ENCODE measurements at regions not wholly inside any gene's neighbourhood (a gene's known extent, or its start where the extent isn't known, plus 50 kb on each side); places are given as distances from the start of the nearest gene placed in this dataset.
"Not testable (repeated sequence)": the region's sequence is repeated elsewhere in the genome, so short reads cannot be mapped to it uniquely, and the experiment has no call there.

DNA sequence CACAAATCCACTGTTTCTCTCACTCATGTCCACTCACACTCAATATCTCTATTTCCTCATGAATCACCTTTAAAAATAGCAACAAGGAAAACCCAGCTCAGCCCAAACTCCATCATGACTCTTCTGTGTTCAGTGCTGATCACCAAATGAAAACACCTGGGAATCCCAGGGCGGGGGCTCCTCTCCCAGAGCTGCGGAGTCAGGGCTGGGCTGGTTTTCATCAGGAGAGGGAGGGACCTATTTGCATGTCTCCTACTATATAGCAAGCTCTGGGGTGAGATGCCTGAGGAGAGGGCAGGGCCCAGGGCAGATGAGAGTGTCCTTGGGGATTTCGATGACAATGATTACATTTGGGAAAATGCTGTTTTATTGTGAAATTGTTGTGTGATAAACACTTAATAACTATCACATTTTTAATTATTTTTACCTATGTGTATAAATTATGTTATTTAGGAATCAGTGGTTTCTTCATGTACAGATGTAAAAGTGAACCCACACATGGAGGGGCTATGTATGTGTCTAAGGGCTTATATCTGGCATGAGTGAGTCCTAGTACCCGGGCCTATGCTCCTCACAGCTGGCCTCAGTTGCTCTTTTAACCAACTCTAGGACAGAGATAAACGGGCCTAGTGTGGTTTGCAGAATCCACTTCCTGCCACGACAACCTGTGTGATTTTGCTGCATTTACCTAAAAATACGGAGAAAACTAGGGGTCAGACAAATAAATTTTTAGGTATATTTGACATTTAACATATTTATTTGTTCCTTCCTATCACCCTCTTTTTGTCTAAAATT lies 1131.9 kb downstream of the TMEM121 start:
- H3K27ac Mint-ChIP-seq, H3K9me3 Mint-ChIP-seq, H3K4me3 Mint-ChIP-seq, ATAC-seq, DNase-seq: not testable (repeated sequence)
- Mint-ChIP-seq H3K27me3 (peaks cover 21% of the 10 kb centered on the region), H3K4me1 (peaks cover 28% of the 10 kb centered on the region)

DNA sequence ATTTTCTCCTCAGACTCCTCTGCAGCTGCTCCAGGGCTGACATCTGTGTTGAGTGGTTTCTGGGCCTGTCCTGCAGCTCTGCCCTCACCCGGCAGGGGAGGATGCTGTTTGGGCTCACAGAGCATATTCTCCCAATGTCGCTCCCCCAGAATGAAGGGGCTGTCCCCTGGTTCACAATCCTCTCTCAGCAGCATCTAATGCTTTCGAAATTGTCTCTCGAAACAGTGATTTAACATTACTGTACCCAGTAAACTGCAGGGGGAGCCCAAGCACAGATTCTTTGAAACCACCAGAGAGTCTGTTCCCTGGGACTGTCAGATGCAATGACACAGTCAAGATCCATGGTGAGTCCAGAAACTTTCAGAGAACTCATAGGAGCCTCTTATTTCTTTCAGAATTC lies 1135.2 kb downstream of the TMEM121 start:
- peak; percentile 89 for ATAC-seq
- H3K27ac Mint-ChIP-seq, H3K4me3 Mint-ChIP-seq, H3K9me3 Mint-ChIP-seq: not testable (repeated sequence)
- Mint-ChIP-seq H3K27me3 (peaks cover 23% of the 10 kb centered on the region), H3K4me1 (peaks cover 37% of the 10 kb centered on the region)
- peak; percentile 68 to 82 for DNase-seq

DNA sequence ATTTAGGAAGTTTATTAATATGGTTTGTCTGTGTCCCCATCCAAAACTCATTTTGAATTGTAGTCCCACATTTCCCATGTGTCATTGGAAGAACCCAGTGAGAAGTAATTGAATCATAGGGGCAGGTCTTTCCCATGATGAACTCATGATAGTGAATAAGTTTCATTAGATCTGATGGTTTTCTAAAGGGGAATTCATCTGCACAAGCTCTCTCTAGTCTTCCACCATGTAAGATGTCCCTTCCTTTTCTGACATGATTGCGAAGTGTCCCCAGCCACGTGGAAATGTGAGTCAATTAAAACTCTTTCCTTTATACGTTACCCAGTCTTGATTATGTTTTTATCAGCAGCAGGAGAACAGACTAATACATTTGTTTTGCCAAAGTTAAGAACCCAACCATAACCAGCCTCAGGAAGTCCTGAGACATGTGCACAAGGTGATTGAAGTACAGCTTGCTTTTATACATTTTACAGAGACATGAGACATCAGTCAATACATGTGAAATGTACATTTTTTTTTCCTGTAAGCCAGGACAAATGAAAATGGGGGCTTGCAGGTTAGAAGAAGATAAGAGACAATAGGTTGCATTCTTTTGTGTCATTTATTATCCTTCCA lies 1136.7 kb downstream of the TMEM121 start:
- no peak overlapping the region for H3K27ac Mint-ChIP-seq

DNA sequence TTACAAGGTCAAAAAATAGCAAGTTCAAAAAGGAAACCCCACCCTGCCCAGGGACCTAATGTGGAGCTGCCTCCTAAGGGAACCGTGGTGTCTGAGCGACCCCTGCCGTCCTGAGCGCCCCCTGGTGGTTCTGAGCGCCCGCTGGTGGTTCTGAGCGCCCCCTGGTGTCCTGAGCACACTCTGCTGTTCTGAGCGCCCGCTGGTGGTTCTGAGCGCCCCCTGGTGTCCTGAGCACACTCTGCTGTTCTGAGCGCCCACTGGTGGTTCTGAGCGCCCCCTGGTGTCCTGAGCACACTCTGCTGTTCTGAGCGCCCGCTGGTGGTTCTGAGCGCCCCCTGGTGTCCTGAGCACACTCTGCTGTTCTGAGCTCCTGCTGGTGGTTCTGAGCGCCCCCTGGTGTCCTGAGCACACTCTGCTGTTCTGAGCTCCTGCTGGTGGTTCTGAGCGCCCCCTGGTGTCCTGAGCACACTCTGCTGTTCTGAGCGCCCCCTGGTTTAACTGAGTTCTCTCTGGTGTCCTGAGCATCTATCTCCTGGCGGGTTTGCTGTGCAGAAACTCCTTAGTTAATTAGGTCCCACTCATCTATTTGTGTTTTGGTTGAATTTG lies 1137.5 kb downstream of the TMEM121 start:
- ATAC-seq (peak; percentile 66), DNase-seq (peak; percentile 87 to 91)
- H3K4me3 Mint-ChIP-seq, H3K27ac Mint-ChIP-seq, H3K9me3 Mint-ChIP-seq: not testable (repeated sequence)
- H3K27me3 Mint-ChIP-seq = peaks cover 15% of the 10 kb centered on the region
- peaks cover 23% of the 10 kb centered on the region for H3K4me1 Mint-ChIP-seq

More for the DNA sequence above, 1136.7 kb downstream of the TMEM121 start:
- Mint-ChIP-seq H3K4me3 (no peak overlapping the region), H3K27me3 (peaks cover 17% of the 10 kb centered on the region), H3K9me3 (no peaks in the 10 kb centered on the region), H3K4me1 (peaks cover 30% of the 10 kb centered on the region)
- ATAC-seq = no peak
- DNase-seq = no peak

- Mint-ChIP-seq H3K27me3 (peaks cover 24% of the 10 kb centered on the region), H3K9me3 (no peaks in the 10 kb centered on the region), H3K4me3 (no peak overlapping the region), H3K4me1 (peaks cover 23% of the 10 kb centered on the region), H3K27ac (no peak overlapping the region)
- no peak for ATAC-seq
- no peak for DNase-seq
These were observed 1139.4 kb downstream of the TMEM121 start for GRCh38 chr14:106665814-106666213.

GRCh38 chr14:106666341-106666740 lies 1140.0 kb downstream of the TMEM121 start:
- DNase-seq = no peak

GRCh38 chr14:106670011-106670410 lies 1143.6 kb downstream of the TMEM121 start:
- Mint-ChIP-seq H3K4me3 (no peak overlapping the region), H3K9me3 (no peaks in the 10 kb centered on the region), H3K4me1 (peaks cover 6% of the 10 kb centered on the region), H3K27me3 (peaks cover 19% of the 10 kb centered on the region), H3K27ac (no peak overlapping the region)
- ATAC-seq (no peak), DNase-seq (no peak)

More at GRCh38 chr14:106666341-106666740, 1140.0 kb downstream of the TMEM121 start:
- Mint-ChIP-seq H3K27me3 (peaks cover 24% of the 10 kb centered on the region), H3K9me3 (no peaks in the 10 kb centered on the region), H3K4me1 (peaks cover 22% of the 10 kb centered on the region), H3K4me3 (no peak overlapping the region), H3K27ac (no peak overlapping the region)
- no peak for ATAC-seq

DNA sequence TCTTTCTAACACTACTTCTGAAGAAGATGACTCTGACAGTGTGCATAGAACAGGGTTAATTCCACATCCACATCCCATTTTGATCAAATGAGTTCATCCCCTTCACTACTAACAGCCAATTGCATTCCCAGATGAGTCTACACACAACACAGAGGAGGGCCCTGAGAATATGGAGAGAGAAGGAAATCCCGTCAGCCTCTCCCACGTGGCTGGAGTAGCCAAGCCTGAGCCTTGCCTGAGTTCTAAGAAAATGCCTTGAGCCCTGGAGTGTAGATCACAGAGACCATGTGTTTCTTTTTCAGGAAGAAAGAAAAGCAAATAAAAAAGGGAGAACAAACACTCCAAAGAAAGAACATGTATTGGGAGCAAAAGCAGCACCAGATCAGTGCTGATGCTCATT lies 1147.7 kb downstream of the TMEM121 start:
- DNase-seq, H3K4me3 Mint-ChIP-seq, ATAC-seq, H3K9me3 Mint-ChIP-seq, H3K27ac Mint-ChIP-seq: not testable (repeated sequence)
- Mint-ChIP-seq H3K4me1 (peaks cover 11% of the 10 kb centered on the region), H3K27me3 (peaks cover 31% of the 10 kb centered on the region)

GRCh38 chr14:106674509-106675125 lies 1148.2 kb downstream of the TMEM121 start:
- peak; percentile 66 to 68 for DNase-seq

DNA sequence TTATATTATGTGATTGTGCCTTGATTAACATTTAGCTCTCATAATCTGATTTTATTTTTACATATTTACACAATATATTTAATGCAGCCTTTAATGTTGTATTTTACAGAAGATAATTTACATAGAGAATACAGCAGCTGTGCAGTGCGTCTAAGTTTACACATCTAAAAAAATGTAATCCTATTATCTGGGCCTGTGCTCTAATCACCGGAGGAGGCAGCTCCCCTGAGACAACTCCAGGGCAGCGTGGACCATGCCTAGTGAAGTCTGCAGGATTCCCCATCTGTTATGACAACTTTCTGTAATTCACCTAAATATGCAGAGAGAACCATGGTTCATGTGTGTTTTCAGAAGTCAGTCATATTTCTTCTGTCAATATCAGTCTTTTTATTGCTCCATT lies 1149.3 kb downstream of the TMEM121 start:
- ATAC-seq, DNase-seq, H3K9me3 Mint-ChIP-seq, H3K27ac Mint-ChIP-seq, H3K4me3 Mint-ChIP-seq: not testable (repeated sequence)
- Mint-ChIP-seq H3K4me1 (peaks cover 11% of the 10 kb centered on the region), H3K27me3 (peaks cover 25% of the 10 kb centered on the region)

More at GRCh38 chr14:106674509-106675125, 1148.2 kb downstream of the TMEM121 start:
- Mint-ChIP-seq H3K27me3 (peaks cover 31% of the 10 kb centered on the region), H3K4me1 (peaks cover 11% of the 10 kb centered on the region)
- H3K9me3 Mint-ChIP-seq, H3K4me3 Mint-ChIP-seq, H3K27ac Mint-ChIP-seq, ATAC-seq: not testable (repeated sequence)

DNA sequence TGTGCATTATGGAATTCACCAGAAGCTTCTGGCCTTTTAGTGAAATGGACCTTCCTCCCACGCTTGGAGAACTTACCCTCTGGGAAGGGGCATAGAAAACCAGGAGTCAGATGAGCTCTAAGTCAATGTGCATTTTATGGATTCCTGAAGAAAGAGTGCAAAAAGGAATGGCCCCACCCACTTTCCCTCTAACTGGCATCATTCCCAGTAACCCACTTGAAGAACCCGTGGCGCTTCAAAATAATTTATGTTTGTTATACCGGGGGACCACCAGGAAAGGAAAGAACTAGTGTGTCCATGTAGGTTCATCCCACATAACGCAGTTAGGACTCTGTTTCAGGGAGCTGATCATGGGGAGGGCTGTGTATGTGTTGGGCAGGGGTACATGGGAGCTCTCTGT lies 1153.4 kb downstream of the TMEM121 start:
- Mint-ChIP-seq H3K4me1 (peaks cover 8% of the 10 kb centered on the region), H3K27me3 (peaks cover 14% of the 10 kb centered on the region), H3K27ac (no peak overlapping the region), H3K9me3 (no peaks in the 10 kb centered on the region), H3K4me3 (no peak overlapping the region)
- ATAC-seq (no peak), DNase-seq (no peak)

- ATAC-seq = no peak
- no peaks in the 10 kb centered on the region for H3K4me1 Mint-ChIP-seq
- H3K27me3 Mint-ChIP-seq = peaks cover 28% of the 10 kb centered on the region
These were observed 1154.8 kb downstream of the TMEM121 start for GRCh38 chr14:106681161-106681560.

GRCh38 chr14:106681568-106681967 lies 1155.2 kb downstream of the TMEM121 start:
- no peak overlapping the region for H3K4me3 Mint-ChIP-seq
- no peaks in the 10 kb centered on the region for H3K4me1 Mint-ChIP-seq
- H3K27ac Mint-ChIP-seq = no peak overlapping the region
- no peaks in the 10 kb centered on the region for H3K9me3 Mint-ChIP-seq
- H3K27me3 Mint-ChIP-seq = peaks cover 28% of the 10 kb centered on the region
- peak; percentile 92 for ATAC-seq
- DNase-seq = no peak

More at GRCh38 chr14:106681161-106681560, 1154.8 kb downstream of the TMEM121 start:
- no peak overlapping the region for H3K4me3 Mint-ChIP-seq
- H3K27ac Mint-ChIP-seq = no peak overlapping the region
- no peak for DNase-seq
- H3K9me3 Mint-ChIP-seq = no peaks in the 10 kb centered on the region

- no peak overlapping the region for H3K27ac Mint-ChIP-seq
- no peaks in the 10 kb centered on the region for H3K9me3 Mint-ChIP-seq
- no peak for ATAC-seq
- DNase-seq = no peak
- no peaks in the 10 kb centered on the region for H3K4me1 Mint-ChIP-seq
- H3K27me3 Mint-ChIP-seq = peaks cover 21% of the 10 kb centered on the region
- H3K4me3 Mint-ChIP-seq = no peak overlapping the region
These were observed 1157.2 kb downstream of the TMEM121 start for GRCh38 chr14:106683631-106684030.

GRCh38 chr14:106686533-106686932 lies 1160.2 kb downstream of the TMEM121 start:
- no peak overlapping the region for H3K27ac Mint-ChIP-seq
- peaks cover 14% of the 10 kb centered on the region for H3K27me3 Mint-ChIP-seq
- ATAC-seq (no peak), DNase-seq (no peak)
- no peaks in the 10 kb centered on the region for H3K9me3 Mint-ChIP-seq
- peaks cover 14% of the 10 kb centered on the region for H3K4me1 Mint-ChIP-seq
- H3K4me3 Mint-ChIP-seq = no peak overlapping the region

Measured in stimulated activated naive CD8-positive, alpha-beta T cell treated with anti-CD3 and anti-CD28 coated beads, Interleukin-15, amount 100 ng/mL, for 72 hours (primary cell).